ENCODE measurements at regions not wholly inside any gene's neighbourhood (a gene's known extent, or its start where the extent isn't known, plus 50 kb on each side); places are given as distances from the start of the nearest gene placed in this dataset.

DNA sequence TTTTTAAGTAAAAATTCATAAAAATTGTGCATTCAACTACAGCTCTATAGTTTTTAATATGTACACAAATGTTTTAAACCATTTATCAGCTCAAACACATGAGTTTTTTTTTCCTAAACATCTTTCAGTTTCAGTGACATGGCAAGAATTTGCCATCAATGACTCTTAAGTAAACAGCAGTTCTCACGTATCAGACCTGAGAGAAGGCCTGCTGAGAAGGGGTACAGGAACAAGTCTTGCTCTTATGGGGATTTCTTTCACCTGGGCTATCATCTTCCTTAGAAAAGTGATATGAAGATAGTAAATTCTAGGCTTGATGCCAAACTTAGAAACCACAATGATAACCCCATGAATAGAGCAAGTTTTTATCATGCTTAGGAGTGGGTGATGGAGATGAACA is 467.8 kb downstream of the ARL4A start (continued):
- TF ChIP-seq CTCF (IDR thresholded peaks at IDR 0.05; ENCODE audit: low read depth, low read length, missing input control) = no peak
- TF ChIP-seq, protein P1, sequence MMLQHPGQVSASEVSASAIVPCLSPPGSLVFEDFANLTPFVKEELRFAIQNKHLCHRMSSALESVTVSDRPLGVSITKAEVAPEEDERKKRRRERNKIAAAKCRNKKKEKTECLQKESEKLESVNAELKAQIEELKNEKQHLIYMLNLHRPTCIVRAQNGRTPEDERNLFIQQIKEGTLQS (IDR thresholded peaks at IDR 0.05) = no peak
- no peak for TF ChIP-seq TAF1 (conservative IDR thresholded peaks at IDR 0.05)
- TF ChIP-seq MAX (IDR thresholded peaks at IDR 0.05) = no peak
- no peak for TF ChIP-seq YY1 (IDR thresholded peaks at IDR 0.05)

DNA sequence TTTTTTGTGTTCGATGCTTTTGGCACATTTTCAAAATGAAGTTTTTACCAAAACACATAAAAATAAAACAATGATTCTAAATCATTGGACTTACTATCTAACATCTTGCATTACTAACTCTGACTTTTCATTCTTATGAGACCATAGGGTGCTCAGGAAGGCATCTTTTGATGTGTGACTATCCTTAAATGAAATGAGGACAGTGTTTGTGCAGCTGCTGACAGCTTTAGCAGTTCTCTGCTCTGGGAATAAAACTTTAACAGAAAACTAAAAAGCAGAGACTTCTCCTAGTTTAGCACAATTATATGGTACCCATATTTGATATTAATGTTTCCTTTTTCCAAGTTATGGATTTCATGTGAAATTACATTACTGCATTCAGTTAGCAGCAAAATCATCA is 471.6 kb downstream of the ARL4A start:
- WGBS = 89% methylated on average over 1 of the region's 1 CpG
- Histone ChIP-seq H3K36me3 (ENCODE audit: control insufficient read depth in 4 of 4, insufficient read depth in 3 of 4, low read depth in 1 of 4, low read length in 3 of 4) (no peaks in the 10 kb centered on the region), H3K9me3 (ENCODE audit: control insufficient read depth in 4 of 4, low read length in 3 of 4) (no peaks in the 10 kb centered on the region), H3K27ac (ENCODE audit: low read depth in 1 of 2, low read length in 2 of 2) (no peak overlapping the region), H3K4me1 (ENCODE audit: control insufficient read depth in 4 of 4, insufficient read depth in 4 of 4, low read length in 3 of 4) (no peaks in the 10 kb centered on the region), H3K27me3 (ENCODE audit: control insufficient read depth in 4 of 4, insufficient read depth in 4 of 4, low read length in 3 of 4) (no peaks in the 10 kb centered on the region), H3K4me3 (ENCODE audit: low read depth in 1 of 3, low read length in 3 of 3) (no peak overlapping the region), H3K9ac (ENCODE audit: low read depth in 1 of 2, low read length in 2 of 2) (no peak overlapping the region)
- TF ChIP-seq EGR1 (IDR thresholded peaks at IDR 0.05; ENCODE audit: low read depth in 2 of 2) = no peak
- TF ChIP-seq GABPA (IDR thresholded peaks at IDR 0.05 in 1 of 2, conservative IDR thresholded peaks at IDR 0.05 in 1 of 2) = no peak
- TF ChIP-seq JUND (IDR thresholded peaks at IDR 0.05) = no peak
- TF ChIP-seq HNF4A (conservative IDR thresholded peaks at IDR 0.05) = no peak
- no peak for TF ChIP-seq YY1 (IDR thresholded peaks at IDR 0.05)
- TF ChIP-seq MAX (IDR thresholded peaks at IDR 0.05) = no peak
- TF ChIP-seq FOXA1 (IDR thresholded peaks at IDR 0.05) = no peak
- TF ChIP-seq NR2F2 (IDR thresholded peaks at IDR 0.05) = no peak
- no peak for TF ChIP-seq CTCF (IDR thresholded peaks at IDR 0.05; ENCODE audit: low read depth, low read length, missing input control)
- TF ChIP-seq ZBTB33 (IDR thresholded peaks at IDR 0.05) = no peak
- no peak for DNase-seq (ENCODE audit: low spot score)

GRCh38 chr7:13159467-13160184 is 472.2 kb downstream of the ARL4A start:
- 75% methylated on average over 2 of the region's 2 CpGs for WGBS
- Histone ChIP-seq H3K27ac (ENCODE audit: low read depth in 1 of 2, low read length in 2 of 2) (no peak overlapping the region), H3K4me1 (ENCODE audit: control insufficient read depth in 4 of 4, insufficient read depth in 4 of 4, low read length in 3 of 4) (no peaks in the 10 kb centered on the region), H3K27me3 (ENCODE audit: control insufficient read depth in 4 of 4, insufficient read depth in 4 of 4, low read length in 3 of 4) (no peaks in the 10 kb centered on the region), H3K4me3 (ENCODE audit: low read depth in 1 of 3, low read length in 3 of 3) (no peak overlapping the region), H3K36me3 (ENCODE audit: control insufficient read depth in 4 of 4, insufficient read depth in 3 of 4, low read depth in 1 of 4, low read length in 3 of 4) (no peaks in the 10 kb centered on the region), H3K9me3 (ENCODE audit: control insufficient read depth in 4 of 4, low read length in 3 of 4) (no peaks in the 10 kb centered on the region), H3K9ac (ENCODE audit: low read depth in 1 of 2, low read length in 2 of 2) (no peak overlapping the region)
- no peak for DNase-seq (ENCODE audit: low spot score)
- TF ChIP-seq HNF4A (conservative IDR thresholded peaks at IDR 0.05) (no peak), TAF1 (conservative IDR thresholded peaks at IDR 0.05) (no peak), JUND (IDR thresholded peaks at IDR 0.05) (no peak), HNF4G (IDR thresholded peaks at IDR 0.05) (no peak), YY1 (IDR thresholded peaks at IDR 0.05) (no peak), RXRA (IDR thresholded peaks at IDR 0.05) (no peak), NR2F2 (IDR thresholded peaks at IDR 0.05) (no peak), EGR1 (IDR thresholded peaks at IDR 0.05; ENCODE audit: low read depth in 2 of 2) (no peak)
- TF ChIP-seq, protein P1 (IDR thresholded peaks at IDR 0.05) = no peak
- TF ChIP-seq, protein P2, sequence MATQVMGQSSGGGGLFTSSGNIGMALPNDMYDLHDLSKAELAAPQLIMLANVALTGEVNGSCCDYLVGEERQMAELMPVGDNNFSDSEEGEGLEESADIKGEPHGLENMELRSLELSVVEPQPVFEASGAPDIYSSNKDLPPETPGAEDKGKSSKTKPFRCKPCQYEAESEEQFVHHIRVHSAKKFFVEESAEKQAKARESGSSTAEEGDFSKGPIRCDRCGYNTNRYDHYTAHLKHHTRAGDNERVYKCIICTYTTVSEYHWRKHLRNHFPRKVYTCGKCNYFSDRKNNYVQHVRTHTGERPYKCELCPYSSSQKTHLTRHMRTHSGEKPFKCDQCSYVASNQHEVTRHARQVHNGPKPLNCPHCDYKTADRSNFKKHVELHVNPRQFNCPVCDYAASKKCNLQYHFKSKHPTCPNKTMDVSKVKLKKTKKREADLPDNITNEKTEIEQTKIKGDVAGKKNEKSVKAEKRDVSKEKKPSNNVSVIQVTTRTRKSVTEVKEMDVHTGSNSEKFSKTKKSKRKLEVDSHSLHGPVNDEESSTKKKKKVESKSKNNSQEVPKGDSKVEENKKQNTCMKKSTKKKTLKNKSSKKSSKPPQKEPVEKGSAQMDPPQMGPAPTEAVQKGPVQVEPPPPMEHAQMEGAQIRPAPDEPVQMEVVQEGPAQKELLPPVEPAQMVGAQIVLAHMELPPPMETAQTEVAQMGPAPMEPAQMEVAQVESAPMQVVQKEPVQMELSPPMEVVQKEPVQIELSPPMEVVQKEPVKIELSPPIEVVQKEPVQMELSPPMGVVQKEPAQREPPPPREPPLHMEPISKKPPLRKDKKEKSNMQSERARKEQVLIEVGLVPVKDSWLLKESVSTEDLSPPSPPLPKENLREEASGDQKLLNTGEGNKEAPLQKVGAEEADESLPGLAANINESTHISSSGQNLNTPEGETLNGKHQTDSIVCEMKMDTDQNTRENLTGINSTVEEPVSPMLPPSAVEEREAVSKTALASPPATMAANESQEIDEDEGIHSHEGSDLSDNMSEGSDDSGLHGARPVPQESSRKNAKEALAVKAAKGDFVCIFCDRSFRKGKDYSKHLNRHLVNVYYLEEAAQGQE (IDR thresholded peaks at IDR 0.05) = no peak

Data from liver (tissue), 8 donors.